Spleen (tissue), 7 donors: ENCODE measurements at regions not wholly inside any gene's neighbourhood (a gene's known extent, or its start where the extent isn't known, plus 50 kb on each side); places are given as distances from the start of the nearest gene placed in this dataset.

ENCODE experiments used
- POLR2A ChIP-seq, 3 donors: fragments of 450-650 bp; IDR thresholded peaks; one replicate each; pipeline ENCODE4 v1.5.1; 2017; ENCODE audit warnings: antibody characterized with exemption in 3 of 3, mild to moderate bottlenecking in 1 of 3
- POLR2AphosphoS5 ChIP-seq, 3 donors: sonication (generic); formaldehyde crosslinking; IDR thresholded peaks; one replicate each; pipeline ENCODE4 v1.5.1; 2017; ENCODE audit warnings: antibody characterized with exemption in 3 of 3
- TF ChIP-seq, protein P1 (sequence below), 11 experiments: fragments of 200-600 bp in 7 of 11; fragments of 450-650 bp in 4 of 11; sonication (generic) in 4 of 11; IDR thresholded peaks in 8 of 11; conservative IDR thresholded peaks in 3 of 11; 1 replicate in 7 of 11; 2 replicates in 4 of 11; pipeline versions ENCODE4 v1.4.0 to v1.8.0; 2016 to 2021; ENCODE audit warnings: antibody characterized with exemption in 11 of 11, inconsistent platforms in 4 of 11, mild to moderate bottlenecking in 1 of 11
- donor health status: DM: no; HTN: no; CAD: no; lungs with moderate emphysema.
- donor health status: DM: no; HTN: no; CAD: no.
- donor health status: DM: no; HTN: no; CAD: no.

DNA sequence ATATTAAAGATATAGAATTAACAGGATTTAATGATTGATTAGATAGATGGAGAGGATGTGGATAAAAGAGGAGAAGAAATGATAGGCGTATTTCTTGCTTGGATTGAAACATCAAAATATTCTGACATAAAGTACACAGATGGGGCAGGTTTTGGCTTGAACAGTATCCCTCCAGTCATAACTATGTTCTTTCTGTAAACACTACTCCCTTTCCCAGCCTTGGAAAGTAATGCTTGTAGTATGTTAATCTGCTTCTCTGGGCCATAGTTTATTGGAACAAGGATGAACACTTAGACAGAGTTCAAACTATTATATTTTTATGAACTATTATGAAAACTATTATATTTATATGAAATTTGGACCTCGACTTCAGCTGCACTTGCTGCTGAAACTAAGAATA is 419.2 kb downstream of the AASDHPPT start:
- no peak for TF ChIP-seq POLR2A (IDR thresholded peaks at IDR 0.05)
- no peak for TF ChIP-seq POLR2AphosphoS5 (IDR thresholded peaks at IDR 0.05)
- TF ChIP-seq, protein P1, sequence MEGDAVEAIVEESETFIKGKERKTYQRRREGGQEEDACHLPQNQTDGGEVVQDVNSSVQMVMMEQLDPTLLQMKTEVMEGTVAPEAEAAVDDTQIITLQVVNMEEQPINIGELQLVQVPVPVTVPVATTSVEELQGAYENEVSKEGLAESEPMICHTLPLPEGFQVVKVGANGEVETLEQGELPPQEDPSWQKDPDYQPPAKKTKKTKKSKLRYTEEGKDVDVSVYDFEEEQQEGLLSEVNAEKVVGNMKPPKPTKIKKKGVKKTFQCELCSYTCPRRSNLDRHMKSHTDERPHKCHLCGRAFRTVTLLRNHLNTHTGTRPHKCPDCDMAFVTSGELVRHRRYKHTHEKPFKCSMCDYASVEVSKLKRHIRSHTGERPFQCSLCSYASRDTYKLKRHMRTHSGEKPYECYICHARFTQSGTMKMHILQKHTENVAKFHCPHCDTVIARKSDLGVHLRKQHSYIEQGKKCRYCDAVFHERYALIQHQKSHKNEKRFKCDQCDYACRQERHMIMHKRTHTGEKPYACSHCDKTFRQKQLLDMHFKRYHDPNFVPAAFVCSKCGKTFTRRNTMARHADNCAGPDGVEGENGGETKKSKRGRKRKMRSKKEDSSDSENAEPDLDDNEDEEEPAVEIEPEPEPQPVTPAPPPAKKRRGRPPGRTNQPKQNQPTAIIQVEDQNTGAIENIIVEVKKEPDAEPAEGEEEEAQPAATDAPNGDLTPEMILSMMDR (IDR thresholded peaks at IDR 0.05 in 8 of 11, conservative IDR thresholded peaks at IDR 0.05 in 3 of 11): no peak
